ENCODE measurements at regions not wholly inside any gene's neighbourhood (a gene's known extent, or its start where the extent isn't known, plus 50 kb on each side); places are given as distances from the start of the nearest gene placed in this dataset.
"Not testable (repeated sequence)": the region's sequence is repeated elsewhere in the genome, so short reads cannot be mapped to it uniquely, and the experiment has no call there.

DNA sequence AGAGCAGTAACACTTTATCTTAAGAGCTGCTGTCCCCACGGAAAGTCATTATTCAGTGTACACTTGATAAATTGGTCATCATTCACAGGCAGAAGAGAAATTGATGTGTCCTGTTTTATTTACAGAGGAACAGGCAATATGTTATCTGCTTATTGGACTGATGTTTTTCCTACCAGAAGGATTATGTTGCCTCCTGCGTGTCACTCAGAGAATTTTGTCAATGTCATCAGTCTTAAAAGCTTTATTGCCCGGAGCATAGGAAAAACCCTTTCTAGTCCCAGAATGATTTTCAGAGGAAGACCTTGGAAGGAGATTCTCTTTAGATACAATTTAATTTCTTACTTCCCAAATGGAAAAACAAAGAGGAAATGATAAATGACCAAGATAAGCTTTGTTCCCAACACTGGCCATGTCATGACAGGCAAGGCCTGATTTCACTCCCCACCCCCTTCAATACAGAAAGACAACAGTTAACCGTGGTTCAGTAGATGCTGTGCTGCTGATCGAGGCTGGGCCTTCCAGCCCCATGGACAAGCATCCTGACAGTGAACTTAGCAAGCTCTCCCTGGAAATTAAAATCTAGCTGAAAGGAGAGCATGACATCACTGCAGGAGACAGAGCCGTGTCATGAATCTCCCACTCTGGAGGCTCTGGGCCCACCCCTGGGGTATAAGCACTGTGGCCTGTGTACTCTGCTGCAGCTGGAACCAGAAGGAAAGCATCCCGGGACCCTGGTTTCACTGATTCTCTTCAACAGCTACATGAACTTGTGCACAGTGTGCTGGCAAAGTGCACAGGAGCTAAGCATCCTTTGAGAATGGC lies 118.8 kb upstream of the LYZL2 start:
- H3K4me3 ChIP-seq (ENCODE audit: low read depth, low read length), result no peak overlapping the region
- no peak for TF ChIP-seq CTCF (conservative IDR thresholded peaks at IDR 0.05; ENCODE audit: low read depth, low read length)
- DNase-seq (ENCODE audit: low read depth), result no peak

- no peak for TF ChIP-seq CTCF (conservative IDR thresholded peaks at IDR 0.05; ENCODE audit: low read depth, low read length)
- no peak overlapping the region for H3K4me3 ChIP-seq (ENCODE audit: low read depth, low read length)
- DNase-seq (ENCODE audit: low read depth), result peak; percentile 18
Measured at GRCh38 chr10:30747633-30748032, 118.1 kb upstream of the LYZL2 start.

GRCh38 chr10:30745953-30746352 lies 116.4 kb upstream of the LYZL2 start:
- no peak for DNase-seq (ENCODE audit: low read depth)
- no peak overlapping the region for H3K4me3 ChIP-seq (ENCODE audit: low read depth, low read length)
- TF ChIP-seq CTCF (conservative IDR thresholded peaks at IDR 0.05; ENCODE audit: low read depth, low read length), result no peak

- TF ChIP-seq CTCF (conservative IDR thresholded peaks at IDR 0.05; ENCODE audit: low read depth, low read length), result no peak
- no peak overlapping the region for H3K4me3 ChIP-seq (ENCODE audit: low read depth, low read length)
- DNase-seq (ENCODE audit: low read depth), result no peak
Measured at GRCh38 chr10:30744106-30744505, 114.6 kb upstream of the LYZL2 start.

- DNase-seq (ENCODE audit: low read depth), result no peak
- TF ChIP-seq CTCF (conservative IDR thresholded peaks at IDR 0.05; ENCODE audit: low read depth, low read length), result no peak
- no peak overlapping the region for H3K4me3 ChIP-seq (ENCODE audit: low read depth, low read length)
Measured at GRCh38 chr10:30743586-30743985, 114.0 kb upstream of the LYZL2 start.

DNA sequence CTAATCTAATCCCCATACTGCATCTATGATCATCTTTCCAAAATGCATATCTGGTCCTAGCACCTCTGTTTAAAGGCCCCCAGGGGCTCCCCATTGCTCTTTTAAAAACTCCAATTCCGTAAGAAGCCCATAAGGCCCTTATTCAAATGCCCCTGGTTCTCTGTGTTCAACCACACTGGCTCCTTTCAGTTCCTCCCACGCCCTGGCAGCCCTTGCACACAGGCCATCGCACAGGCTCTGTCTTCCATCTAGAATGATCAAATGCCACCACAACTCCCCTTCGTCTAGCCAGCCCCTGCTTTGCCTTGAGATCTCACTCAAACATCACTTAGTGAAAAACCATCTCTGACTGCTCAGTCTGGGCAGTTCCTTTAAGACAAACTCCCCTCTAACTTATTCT lies 112.9 kb upstream of the LYZL2 start:
- TF ChIP-seq CTCF (conservative IDR thresholded peaks at IDR 0.05; ENCODE audit: low read depth, low read length), result no peak
- DNase-seq (ENCODE audit: low read depth), result no peak
- no peak overlapping the region for H3K4me3 ChIP-seq (ENCODE audit: low read depth, low read length)

GRCh38 chr10:30740774-30741173 lies 111.2 kb upstream of the LYZL2 start:
- not testable (repeated sequence) for DNase-seq (ENCODE audit: low read depth); H3K4me3 ChIP-seq (ENCODE audit: low read depth, low read length)

Measured in choroid plexus epithelial cell (primary cell).